ENCODE measurements at regions not wholly inside any gene's neighbourhood (a gene's known extent, or its start where the extent isn't known, plus 50 kb on each side); places are given as distances from the start of the nearest gene placed in this dataset.

DNA sequence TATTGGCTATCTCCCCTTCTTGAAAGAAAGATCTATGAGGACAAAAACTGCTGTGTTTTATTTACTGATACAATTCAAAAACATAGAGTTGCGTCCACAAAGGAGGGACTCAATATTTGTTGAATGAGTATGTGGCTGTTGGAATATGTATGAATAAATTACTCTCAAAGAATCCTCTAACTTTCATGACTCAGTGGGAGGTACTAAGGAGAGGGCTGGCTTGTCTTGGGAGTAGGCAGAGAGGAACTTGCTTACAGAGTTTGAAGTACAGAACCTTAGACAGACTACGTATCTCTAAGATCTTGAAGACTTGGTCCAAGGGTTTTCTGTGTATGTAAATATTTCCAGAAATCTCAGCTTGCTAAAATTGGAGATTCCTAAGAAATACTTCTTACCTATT, 504.0 kb upstream of the PTCHD4 start:
- H3K9ac ChIP-seq (ENCODE audit: low read length): no peak overlapping the region
- no peaks in the 10 kb centered on the region for H3K79me2 ChIP-seq (ENCODE audit: insufficient read depth, low read length)
- H3K4me2 ChIP-seq (ENCODE audit: low read length): no peak overlapping the region
- CTCF ChIA-PET: no interaction called here
- no peaks in the 10 kb centered on the region for H3K36me3 ChIP-seq (ENCODE audit: control insufficient read depth in 1 of 2, insufficient read depth in 2 of 2, low read length in 2 of 2)
- H3K9me3 ChIP-seq (ENCODE audit: control insufficient read depth in 1 of 2, insufficient read depth in 1 of 2, low read depth in 1 of 2, low read length in 2 of 2): no peaks in the 10 kb centered on the region
- H3K9me2 ChIP-seq (ENCODE audit: insufficient read depth): no peaks in the 10 kb centered on the region
- no peak overlapping the region for H3K4me3 ChIP-seq (replicated peaks in 1 of 2; ENCODE audit: low read depth in 1 of 2, low read length in 2 of 2)
- RAD21 ChIA-PET (ENCODE audit: low non-redundant PET in 1 of 2, low total read pairs in 2 of 2, uncharacterized antibody in 2 of 2, unreplicated experiment in 2 of 2): no interaction called here
- POLR2A ChIA-PET: no interaction called here
- H4K20me1 ChIP-seq (ENCODE audit: insufficient read depth): no peaks in the 10 kb centered on the region
- BruUV-seq (replicated peaks): no TSS peak
- no peaks in the 10 kb centered on the region for H3K27me3 ChIP-seq (ENCODE audit: insufficient read depth, low read length)
- no peaks in the 10 kb centered on the region for H3K4me1 ChIP-seq (ENCODE audit: control insufficient read depth in 1 of 2, insufficient read depth in 2 of 2, low read length in 2 of 2)
- no peak for ATAC-seq
- no peak for DNase-seq (ENCODE audit: low read depth, low spot score)
- no peak for TF ChIP-seq EZH2 (IDR thresholded peaks at IDR 0.05)
- TF ChIP-seq, protein P1, sequence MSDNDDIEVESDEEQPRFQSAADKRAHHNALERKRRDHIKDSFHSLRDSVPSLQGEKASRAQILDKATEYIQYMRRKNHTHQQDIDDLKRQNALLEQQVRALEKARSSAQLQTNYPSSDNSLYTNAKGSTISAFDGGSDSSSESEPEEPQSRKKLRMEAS (IDR thresholded peaks at IDR 0.05): no peak
- TF ChIP-seq, protein P2, sequence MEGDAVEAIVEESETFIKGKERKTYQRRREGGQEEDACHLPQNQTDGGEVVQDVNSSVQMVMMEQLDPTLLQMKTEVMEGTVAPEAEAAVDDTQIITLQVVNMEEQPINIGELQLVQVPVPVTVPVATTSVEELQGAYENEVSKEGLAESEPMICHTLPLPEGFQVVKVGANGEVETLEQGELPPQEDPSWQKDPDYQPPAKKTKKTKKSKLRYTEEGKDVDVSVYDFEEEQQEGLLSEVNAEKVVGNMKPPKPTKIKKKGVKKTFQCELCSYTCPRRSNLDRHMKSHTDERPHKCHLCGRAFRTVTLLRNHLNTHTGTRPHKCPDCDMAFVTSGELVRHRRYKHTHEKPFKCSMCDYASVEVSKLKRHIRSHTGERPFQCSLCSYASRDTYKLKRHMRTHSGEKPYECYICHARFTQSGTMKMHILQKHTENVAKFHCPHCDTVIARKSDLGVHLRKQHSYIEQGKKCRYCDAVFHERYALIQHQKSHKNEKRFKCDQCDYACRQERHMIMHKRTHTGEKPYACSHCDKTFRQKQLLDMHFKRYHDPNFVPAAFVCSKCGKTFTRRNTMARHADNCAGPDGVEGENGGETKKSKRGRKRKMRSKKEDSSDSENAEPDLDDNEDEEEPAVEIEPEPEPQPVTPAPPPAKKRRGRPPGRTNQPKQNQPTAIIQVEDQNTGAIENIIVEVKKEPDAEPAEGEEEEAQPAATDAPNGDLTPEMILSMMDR (IDR thresholded peaks at IDR 0.05 in 2 of 3, conservative IDR thresholded peaks at IDR 0.05 in 1 of 3; ENCODE audit: borderline replicate concordance in 1 of 3, insufficient read depth in 1 of 3, low read depth in 2 of 3, low read length in 2 of 3): no peak
- no peak for TF ChIP-seq POLR2A (IDR thresholded peaks at IDR 0.05; ENCODE audit: borderline replicate concordance, extremely low read depth, insufficient read depth, insufficient read length)
- TF ChIP-seq EZH2phosphoT487 (IDR thresholded peaks at IDR 0.05; ENCODE audit: borderline replicate concordance): no peak
- TF ChIP-seq RAD21 (IDR thresholded peaks at IDR 0.05; ENCODE audit: low read depth): no peak
- TF ChIP-seq POLR2AphosphoS5 (IDR thresholded peaks at IDR 0.05; ENCODE audit: low read depth, low read length): no peak
- TF ChIP-seq ZNF274 (IDR thresholded peaks at IDR 0.05; ENCODE audit: low read depth, low read length): no peak
- TF ChIP-seq CEBPB (IDR thresholded peaks at IDR 0.05; ENCODE audit: low read depth): no peak
- no peak for TF ChIP-seq SP1 (IDR thresholded peaks at IDR 0.05; ENCODE audit: low read depth)
- no peak for TF ChIP-seq YY1 (IDR thresholded peaks at IDR 0.05; ENCODE audit: extremely low read depth, insufficient replicate concordance, low read depth, low read length)
- TF ChIP-seq JUND (IDR thresholded peaks at IDR 0.05): no peak
- TF ChIP-seq CBX3 (IDR thresholded peaks at IDR 0.05; ENCODE audit: low read depth): no peak
- TF ChIP-seq SIN3A (IDR thresholded peaks at IDR 0.05; ENCODE audit: low read depth): no peak
- TF ChIP-seq FOSL1 (IDR thresholded peaks at IDR 0.05; ENCODE audit: low read depth): no peak
- intact Hi-C loops (cut with micrococcal nuclease): no loop called here
- H2AFZ ChIP-seq (ENCODE audit: low read depth, low read length, poor library complexity, severe bottlenecking): no peak overlapping the region
- H3K27ac ChIP-seq (ENCODE audit: low read depth, low read length): no peak overlapping the region
